ENCODE measurements at regions not wholly inside any gene's neighbourhood (a gene's known extent, or its start where the extent isn't known, plus 50 kb on each side); places are given as distances from the start of the nearest gene placed in this dataset.

- no peak for TF ChIP-seq POLR2A (IDR thresholded peaks at IDR 0.05)
- no peak for TF ChIP-seq CTCF (IDR thresholded peaks at IDR 0.05)
- no peak for TF ChIP-seq POLR2AphosphoS5 (IDR thresholded peaks at IDR 0.05; ENCODE audit: insufficient read depth in 1 of 2, low read depth in 1 of 2)
Observed at GRCh38 chr13:34019870-34020269, 201.9 kb downstream of the RFC3 start.

Measured in vagina (tissue), 2 donors.